ENCODE measurements at regions not wholly inside any gene's neighbourhood (a gene's known extent, or its start where the extent isn't known, plus 50 kb on each side); places are given as distances from the start of the nearest gene placed in this dataset.

DNA sequence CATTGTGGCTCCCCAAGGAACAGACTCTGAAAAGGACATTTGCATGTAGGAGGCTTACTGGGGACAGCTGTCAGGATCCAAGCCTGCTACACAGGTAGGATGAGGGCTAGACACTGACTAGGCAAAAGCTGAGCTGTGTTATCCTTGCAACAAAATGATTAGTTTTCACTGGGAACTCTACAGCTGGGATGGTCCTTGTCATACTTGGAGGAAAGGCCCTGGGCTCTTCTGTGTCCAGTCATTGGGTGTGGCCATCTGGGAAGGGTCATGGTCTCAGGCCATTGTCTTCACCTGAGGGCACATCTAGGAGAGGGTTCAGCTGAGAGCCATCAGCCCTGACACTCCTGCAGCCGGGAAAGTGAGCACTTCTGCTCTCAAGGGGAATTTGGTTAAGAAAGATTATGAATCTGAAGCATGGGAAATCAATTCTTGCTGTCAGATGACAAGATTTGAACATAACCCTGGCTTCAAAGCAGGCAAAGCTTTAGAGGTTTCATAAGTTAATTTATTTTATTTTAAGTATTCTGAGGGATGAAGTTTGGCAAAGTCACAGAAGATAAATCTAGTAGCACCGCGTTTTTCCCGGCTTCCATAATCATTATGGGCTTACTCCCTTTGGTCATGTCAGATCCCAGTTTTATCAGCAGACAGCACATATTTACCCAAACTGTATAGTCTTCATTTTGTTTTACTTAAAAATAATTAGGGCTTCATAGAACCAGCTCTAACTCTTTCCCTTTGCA, 78.4 kb upstream of the SLC22A23 start:
- DNase-seq (ENCODE audit: low read depth) = no peak
- TF ChIP-seq, protein P1, sequence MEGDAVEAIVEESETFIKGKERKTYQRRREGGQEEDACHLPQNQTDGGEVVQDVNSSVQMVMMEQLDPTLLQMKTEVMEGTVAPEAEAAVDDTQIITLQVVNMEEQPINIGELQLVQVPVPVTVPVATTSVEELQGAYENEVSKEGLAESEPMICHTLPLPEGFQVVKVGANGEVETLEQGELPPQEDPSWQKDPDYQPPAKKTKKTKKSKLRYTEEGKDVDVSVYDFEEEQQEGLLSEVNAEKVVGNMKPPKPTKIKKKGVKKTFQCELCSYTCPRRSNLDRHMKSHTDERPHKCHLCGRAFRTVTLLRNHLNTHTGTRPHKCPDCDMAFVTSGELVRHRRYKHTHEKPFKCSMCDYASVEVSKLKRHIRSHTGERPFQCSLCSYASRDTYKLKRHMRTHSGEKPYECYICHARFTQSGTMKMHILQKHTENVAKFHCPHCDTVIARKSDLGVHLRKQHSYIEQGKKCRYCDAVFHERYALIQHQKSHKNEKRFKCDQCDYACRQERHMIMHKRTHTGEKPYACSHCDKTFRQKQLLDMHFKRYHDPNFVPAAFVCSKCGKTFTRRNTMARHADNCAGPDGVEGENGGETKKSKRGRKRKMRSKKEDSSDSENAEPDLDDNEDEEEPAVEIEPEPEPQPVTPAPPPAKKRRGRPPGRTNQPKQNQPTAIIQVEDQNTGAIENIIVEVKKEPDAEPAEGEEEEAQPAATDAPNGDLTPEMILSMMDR (IDR thresholded peaks at IDR 0.05; ENCODE audit: low read depth, low read length) = no peak
- TF ChIP-seq MYC (IDR thresholded peaks at IDR 0.05; ENCODE audit: low read depth, low read length) (no peak), POLR2A (IDR thresholded peaks at IDR 0.05; ENCODE audit: extremely low read depth, insufficient read length) (no peak)
- TF ChIP-seq, protein P2, sequence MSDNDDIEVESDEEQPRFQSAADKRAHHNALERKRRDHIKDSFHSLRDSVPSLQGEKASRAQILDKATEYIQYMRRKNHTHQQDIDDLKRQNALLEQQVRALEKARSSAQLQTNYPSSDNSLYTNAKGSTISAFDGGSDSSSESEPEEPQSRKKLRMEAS (IDR thresholded peaks at IDR 0.05; ENCODE audit: low read depth, low read length) = no peak
- H3K4me3 ChIP-seq (ENCODE audit: low read depth, low read length) = no peak overlapping the region

DNA sequence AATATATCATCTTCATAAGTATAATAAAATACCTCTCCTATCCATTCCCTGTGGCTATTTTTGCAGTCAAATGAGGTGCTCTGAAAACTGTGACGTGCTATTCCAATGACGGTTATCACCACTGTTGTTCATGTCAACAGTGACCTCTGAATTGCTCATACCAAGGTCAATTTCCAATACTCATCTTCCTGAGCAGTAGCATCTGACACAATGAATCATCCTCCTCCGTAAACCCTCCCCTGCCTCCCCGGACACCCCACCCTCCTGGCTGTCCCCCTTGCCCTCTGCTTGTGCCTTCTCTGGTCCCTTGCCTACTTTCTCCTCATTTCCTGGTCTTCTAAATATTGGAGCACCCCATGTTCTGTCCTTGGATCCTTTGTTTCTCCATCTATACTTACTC, 77.7 kb upstream of the SLC22A23 start:
- TF ChIP-seq POLR2A (IDR thresholded peaks at IDR 0.05; ENCODE audit: extremely low read depth, insufficient read length) (no peak), MYC (IDR thresholded peaks at IDR 0.05; ENCODE audit: low read depth, low read length) (no peak)
- TF ChIP-seq, protein P1 (IDR thresholded peaks at IDR 0.05; ENCODE audit: low read depth, low read length) = no peak
- TF ChIP-seq, protein P2 (IDR thresholded peaks at IDR 0.05; ENCODE audit: low read depth, low read length) = no peak
- H3K4me3 ChIP-seq (ENCODE audit: low read depth, low read length) = no peak overlapping the region
- DNase-seq (ENCODE audit: low read depth) = no peak

DNA sequence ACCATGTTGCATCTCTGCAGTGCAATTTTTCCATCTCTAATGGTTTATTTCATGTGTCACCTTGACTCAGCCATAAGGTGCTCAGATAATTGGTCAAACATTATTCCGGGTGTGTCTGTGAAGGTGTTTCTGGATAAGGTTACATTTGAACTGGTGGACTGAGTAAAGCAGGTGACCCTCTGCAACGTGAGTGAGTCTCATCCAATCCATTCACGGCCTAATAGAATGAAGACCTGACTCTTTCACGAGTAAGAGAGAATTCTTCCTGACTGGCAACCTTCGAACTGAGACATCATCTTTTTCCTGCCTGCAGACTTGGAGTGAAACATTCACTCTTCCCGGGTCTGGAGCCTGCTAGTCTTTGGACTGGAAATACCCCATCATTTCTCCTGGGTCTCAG, 77.1 kb upstream of the SLC22A23 start:
- no peak overlapping the region for H3K4me3 ChIP-seq (ENCODE audit: low read depth, low read length)
- DNase-seq (ENCODE audit: low read depth) = no peak
- TF ChIP-seq POLR2A (IDR thresholded peaks at IDR 0.05; ENCODE audit: extremely low read depth, insufficient read length) = no peak
- TF ChIP-seq, protein P1 (IDR thresholded peaks at IDR 0.05; ENCODE audit: low read depth, low read length) = no peak
- TF ChIP-seq, protein P2 (IDR thresholded peaks at IDR 0.05; ENCODE audit: low read depth, low read length) = no peak
- no peak for TF ChIP-seq MYC (IDR thresholded peaks at IDR 0.05; ENCODE audit: low read depth, low read length)

DNA sequence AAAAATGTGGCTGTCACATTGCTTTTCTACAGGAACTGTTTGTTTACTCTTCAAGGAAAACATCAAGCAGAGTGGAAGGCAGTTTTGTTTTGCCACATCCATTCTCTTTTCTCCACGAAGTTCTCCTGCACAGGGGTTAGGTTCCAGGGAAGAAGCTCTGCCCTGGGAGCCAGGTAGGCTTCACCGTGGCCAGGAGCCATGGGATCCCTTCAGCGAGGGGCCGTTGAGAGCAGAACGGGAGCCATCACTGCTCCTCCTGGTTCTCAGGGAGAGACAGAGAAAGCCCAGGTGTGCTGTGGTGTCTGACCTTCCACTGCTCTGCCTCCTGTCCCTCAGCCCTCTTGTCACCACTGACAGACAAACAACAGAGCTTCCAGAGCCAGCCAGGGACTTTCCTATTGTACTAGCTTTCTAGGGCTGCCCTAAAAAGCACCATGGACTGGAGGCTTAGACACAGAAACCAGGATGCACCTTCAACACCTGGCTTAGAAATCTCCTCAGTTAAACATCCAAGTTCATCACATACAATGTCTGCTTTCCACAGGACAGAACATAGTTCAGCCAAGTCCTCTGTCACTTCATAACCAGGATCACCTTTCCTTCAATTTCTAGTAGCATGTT, 75.6 kb upstream of the SLC22A23 start:
- H3K4me3 ChIP-seq (ENCODE audit: low read depth, low read length) = no peak overlapping the region
- TF ChIP-seq, protein P2 (IDR thresholded peaks at IDR 0.05; ENCODE audit: low read depth, low read length) = no peak
- TF ChIP-seq POLR2A (IDR thresholded peaks at IDR 0.05; ENCODE audit: extremely low read depth, insufficient read length) (no peak), MYC (IDR thresholded peaks at IDR 0.05; ENCODE audit: low read depth, low read length) (no peak)
- TF ChIP-seq, protein P1 (IDR thresholded peaks at IDR 0.05; ENCODE audit: low read depth, low read length) = no peak
- DNase-seq (ENCODE audit: low read depth) = no peak

DNA sequence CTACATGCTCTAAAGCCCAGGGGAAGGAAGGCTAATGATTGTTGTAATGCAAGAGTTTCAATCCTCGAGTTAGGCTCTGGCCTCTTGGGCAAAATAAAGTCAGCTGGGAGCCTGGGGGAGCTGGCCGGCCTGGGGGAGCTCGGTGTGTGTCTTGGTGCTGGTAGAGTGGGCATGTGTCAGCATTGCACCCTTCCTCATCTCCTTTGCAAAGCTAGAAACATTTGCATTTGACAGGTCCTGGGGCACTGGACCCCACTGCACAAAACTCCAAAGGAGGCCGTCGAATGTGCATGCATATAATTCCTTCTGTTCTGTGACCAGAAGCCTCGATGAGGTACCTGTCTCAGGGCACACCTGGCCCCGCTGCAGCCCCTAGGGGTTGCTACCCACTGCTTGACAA, 74.6 kb upstream of the SLC22A23 start:
- TF ChIP-seq, protein P2 (IDR thresholded peaks at IDR 0.05; ENCODE audit: low read depth, low read length) = no peak
- no peak for TF ChIP-seq POLR2A (IDR thresholded peaks at IDR 0.05; ENCODE audit: extremely low read depth, insufficient read length)
- TF ChIP-seq, protein P1 (IDR thresholded peaks at IDR 0.05; ENCODE audit: low read depth, low read length) = no peak
- TF ChIP-seq MYC (IDR thresholded peaks at IDR 0.05; ENCODE audit: low read depth, low read length) = no peak
- DNase-seq (ENCODE audit: low read depth) = no peak
- no peak overlapping the region for H3K4me3 ChIP-seq (ENCODE audit: low read depth, low read length)

Measured in NB4 (cell line).